ENCODE measurements at regions not wholly inside any gene's neighbourhood (a gene's known extent, or its start where the extent isn't known, plus 50 kb on each side); places are given as distances from the start of the nearest gene placed in this dataset.

DNA sequence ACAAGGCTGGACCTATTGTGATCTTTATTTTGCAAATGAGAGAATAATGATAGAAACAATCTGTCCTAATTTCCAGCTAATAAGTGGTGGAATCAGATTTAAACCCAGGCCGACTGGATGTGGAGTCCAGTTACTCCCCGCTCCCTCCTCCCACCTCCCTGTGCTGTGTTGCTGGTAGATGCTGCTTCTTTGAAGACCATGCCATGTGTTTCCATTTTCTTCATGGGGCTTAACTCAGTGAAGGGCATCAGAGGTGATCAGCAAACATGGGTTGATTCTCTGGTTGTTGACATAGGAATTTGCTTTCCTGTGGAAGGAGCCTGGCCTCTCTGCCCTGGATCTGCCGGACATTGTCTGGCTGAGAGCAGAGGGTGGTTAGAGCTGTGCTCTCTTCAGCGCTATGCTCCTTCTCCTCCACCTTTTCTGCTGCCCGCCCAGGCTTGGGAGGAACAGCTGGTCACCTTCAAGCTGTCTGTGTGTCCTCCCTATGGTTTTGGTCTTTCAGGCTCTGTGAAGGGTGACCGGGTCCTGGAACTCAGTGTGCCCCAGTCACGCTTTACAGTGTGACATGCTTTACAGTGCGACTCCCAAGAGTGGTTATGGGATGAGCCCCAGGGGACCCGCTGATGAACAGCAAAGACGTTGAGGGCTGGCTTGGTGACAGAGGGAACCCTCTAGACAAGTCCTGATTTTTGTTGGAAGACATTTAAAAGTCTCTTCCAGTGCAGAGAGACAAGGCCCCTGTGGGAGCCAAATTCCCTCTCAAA is 68.4 kb upstream of the RPS23 start:
- DNase-seq (ENCODE audit: low read depth in 4 of 4, low spot score in 1 of 4), result no peak

DNA sequence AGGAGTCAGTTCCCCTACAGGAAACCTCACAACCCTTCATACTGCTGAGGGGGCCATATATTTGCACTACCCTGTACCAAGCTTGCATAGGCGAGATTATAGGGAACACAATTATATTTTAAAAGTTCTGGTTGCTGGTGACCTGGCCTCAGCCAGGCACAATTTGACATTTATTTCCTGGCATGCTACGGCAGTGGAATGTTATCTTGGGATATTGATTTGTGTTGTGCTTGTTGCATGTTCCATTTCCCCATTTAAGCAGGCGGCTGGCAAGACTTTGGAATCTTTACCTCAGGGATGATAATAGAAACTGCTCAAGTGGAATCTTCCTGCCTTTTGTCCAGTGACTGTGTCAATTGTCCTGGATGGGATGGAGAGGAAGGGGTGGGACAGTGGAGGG is 67.0 kb upstream of the RPS23 start:
- no peak for DNase-seq (ENCODE audit: low read depth in 4 of 4, low spot score in 1 of 4)

DNA sequence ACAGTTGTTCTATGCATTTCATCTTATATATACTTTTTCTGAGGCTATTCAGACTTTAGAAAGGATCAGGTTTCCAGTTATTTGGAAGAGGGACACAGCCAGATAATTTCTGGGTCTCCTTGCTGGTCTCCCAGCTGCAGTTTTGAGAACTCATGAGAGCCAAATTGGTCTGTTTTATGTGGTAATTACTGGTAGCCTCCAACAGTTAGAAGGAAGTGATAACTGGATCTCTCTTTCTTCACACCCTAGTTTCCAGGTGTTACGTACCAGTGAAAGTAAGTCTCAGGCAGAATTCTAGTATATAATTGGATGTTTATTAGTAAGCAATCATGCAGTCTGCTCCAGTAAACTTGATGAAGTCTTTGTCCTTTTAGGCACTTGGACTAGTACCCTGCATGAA is 63.2 kb upstream of the RPS23 start:
- DNase-seq (ENCODE audit: low read depth in 4 of 4, low spot score in 1 of 4), result no peak

DNA sequence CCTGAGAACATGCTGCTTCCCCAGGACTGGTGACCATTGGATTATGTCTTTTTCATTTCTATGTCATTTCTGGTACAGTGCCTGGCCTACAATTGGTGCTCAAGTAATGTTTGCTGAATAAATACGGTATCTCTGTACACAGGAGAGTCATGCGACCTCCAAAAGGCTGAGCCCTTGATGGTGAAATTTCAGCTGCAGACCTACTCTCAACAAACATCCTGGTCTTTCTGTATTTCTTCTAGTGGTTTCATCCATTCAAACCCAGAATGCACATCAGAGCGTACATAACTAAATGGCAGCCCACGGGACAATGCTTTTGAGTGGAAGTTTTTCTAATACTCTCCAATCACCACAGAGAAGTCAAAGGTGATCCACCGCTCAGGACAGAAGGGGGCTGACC is 62.6 kb upstream of the RPS23 start:
- DNase-seq (ENCODE audit: low read depth in 4 of 4, low spot score in 1 of 4), result no peak

DNA sequence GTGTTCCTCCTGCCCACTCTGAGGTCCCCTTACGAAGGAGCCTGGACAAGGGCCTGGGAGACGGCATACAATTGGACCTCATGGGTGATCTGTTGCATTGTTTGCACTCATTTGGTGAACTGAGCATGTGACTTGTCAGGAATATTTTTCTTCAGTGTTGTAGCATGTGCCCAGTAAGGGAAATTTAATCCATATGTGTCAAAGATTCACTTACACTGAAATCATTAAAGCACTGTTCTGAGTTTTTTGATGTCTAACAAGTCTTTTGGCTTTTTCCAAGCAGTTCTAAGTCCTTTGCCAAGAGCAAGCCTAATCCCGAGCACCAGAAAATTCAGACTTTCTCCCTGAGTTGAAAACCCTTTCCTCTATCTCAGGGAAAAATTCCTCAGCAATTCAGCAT is 61.6 kb upstream of the RPS23 start:
- no peak for DNase-seq (ENCODE audit: low read depth in 4 of 4, low spot score in 1 of 4)

DNA sequence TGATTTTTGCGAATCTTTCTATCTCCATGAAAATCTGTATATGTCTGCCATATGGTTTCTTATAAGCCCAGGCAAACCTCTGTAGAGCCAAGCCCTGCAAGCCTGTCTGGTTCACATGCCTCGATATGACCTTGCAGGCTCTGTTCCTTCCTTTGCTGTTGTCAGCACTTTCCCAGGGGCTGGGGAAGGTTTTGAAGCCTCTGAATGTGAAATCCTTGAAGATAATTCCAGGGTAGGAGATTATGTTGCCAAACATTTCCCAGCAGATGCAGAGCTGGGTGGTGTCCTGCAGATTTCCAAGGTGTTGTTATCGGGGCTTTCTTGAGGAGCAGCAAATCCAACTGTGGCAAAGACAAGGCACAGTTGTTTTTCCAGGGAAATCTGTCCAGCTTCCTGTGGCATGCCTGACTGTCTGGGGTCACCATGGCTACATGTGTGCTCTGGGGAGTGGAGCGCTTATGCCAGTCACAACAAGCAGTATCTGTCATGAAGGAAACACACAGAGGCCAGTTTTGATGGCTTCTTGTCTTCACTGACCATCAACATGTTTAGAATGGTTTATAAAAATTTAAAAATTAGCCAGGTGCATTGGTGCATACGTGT is 60.7 kb upstream of the RPS23 start:
- DNase-seq (ENCODE audit: low read depth in 4 of 4, low spot score in 1 of 4), result no peak

DNA sequence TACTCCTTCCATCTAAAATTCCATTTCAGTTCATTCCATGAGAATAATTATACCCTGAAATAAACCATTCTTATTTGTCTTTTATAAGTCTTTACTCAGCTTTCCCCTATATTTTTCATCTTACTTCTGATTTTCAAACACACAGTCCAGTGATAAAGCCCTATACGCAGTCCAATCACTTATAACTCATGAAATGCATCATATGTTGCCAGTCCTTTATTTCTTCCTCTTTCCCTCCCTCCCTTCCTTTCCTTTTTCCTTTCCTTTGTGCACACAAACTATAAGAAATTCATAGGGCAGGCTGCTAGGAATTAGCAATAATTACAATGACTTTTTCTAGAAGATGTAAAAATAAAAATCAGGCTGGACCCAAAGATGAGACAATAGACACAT is 58.8 kb upstream of the RPS23 start:
- DNase-seq (ENCODE audit: low read depth in 4 of 4, low spot score in 1 of 4), result no peak

DNA sequence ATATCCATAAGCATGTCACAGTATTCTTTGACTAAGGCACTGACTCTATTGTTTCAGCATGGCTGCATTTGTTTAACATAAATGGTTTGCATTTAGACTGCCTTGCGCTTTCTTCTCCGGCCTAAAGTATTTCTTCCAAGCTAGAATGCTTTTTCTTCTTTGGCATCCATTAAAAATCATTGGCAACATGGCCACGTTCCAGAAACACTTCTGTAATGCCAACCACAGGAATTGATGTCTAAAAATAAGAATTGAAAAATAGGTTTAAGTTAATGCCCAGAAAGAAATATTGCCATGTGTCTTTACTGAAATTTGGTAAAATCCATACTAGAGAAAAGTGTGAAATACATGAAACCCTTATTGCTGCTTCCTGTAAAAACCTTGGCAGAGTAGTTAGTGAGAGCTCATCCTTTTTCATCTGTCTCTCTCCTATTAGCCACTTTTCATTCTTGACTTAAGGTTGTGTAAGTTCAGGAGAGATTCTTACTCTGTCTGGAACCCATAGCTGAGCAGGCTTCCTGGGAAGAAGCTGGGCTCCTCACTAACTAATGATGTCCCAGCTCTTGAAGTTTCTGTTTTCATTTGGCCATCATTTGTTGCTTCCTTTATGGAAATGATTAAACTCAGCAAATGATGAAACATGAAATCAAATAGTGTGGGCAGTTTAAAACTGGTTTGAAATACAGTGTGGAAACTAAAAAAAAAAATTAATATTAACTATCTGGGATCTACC is 58.2 kb upstream of the RPS23 start:
- no peak for DNase-seq (ENCODE audit: low read depth in 4 of 4, low spot score in 1 of 4)

DNA sequence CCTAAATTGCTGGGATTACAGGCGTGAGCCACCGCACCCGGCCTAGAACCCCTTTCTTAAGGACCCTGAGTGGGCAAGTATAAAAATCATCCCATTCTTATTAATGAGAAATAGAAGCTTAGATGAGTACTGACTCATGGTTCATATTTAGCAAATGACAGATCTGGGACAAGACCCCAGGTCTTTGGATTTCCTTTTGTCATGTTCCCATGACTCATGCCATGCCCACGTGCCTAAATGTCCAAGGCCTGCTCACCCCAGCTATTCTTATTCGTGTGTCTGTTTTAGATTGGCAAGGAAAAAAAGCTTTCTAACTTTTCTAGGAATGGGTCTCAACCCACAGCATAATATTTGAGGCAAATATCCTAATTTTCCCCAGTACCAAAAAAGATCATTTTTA is 57.7 kb upstream of the RPS23 start:
- DNase-seq (ENCODE audit: low read depth in 4 of 4, low spot score in 1 of 4), result no peak

DNA sequence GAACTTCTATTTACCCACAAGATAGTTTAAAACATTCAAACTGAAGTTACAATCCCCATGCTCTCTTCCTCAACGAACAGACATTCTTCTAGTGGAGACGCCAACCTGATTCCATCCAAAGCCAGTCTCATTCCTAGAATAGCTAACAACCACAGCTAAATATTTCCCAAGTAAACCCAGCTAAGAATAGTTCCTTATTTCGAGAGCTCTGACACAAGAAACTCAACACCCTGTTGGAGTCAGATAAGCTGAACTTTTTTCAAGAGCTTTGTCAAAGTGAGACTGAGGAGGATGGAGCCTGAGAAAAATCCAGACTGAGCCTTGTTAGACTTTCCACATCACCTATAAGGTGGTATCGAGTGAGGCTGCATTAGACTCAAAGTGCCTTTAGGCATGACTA is 56.7 kb upstream of the RPS23 start:
- DNase-seq (ENCODE audit: low read depth in 4 of 4, low spot score in 1 of 4), result no peak

DNA sequence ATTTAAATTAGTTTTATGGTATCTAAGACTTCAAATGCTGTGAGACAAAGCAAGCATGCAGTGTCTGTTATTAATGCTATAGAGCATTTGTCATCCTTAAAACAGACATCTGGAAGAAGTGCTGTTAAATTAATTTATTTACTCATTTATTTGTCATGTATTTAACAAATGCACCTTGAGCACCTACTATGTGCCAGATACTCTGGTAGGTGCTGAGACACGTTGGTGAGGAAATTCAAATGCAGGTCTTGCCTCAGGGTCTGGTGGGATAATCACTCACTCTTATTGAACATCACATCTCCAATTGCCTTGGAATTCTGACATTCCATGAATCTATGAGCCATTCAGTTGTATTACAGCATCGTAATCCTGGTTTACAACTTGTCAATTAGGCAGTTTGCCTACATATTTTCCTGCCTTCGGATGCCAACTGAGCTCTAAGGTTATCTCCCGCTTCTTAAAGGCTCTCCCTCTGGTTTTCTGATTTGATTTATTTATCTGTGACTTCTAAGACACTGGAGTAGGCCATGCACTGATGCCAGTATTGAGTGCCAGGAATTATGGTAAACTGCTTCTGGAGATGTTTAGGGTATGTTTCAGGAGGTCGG is 56.0 kb upstream of the RPS23 start:
- DNase-seq (ENCODE audit: low read depth in 4 of 4, low spot score in 1 of 4), result no peak

DNA sequence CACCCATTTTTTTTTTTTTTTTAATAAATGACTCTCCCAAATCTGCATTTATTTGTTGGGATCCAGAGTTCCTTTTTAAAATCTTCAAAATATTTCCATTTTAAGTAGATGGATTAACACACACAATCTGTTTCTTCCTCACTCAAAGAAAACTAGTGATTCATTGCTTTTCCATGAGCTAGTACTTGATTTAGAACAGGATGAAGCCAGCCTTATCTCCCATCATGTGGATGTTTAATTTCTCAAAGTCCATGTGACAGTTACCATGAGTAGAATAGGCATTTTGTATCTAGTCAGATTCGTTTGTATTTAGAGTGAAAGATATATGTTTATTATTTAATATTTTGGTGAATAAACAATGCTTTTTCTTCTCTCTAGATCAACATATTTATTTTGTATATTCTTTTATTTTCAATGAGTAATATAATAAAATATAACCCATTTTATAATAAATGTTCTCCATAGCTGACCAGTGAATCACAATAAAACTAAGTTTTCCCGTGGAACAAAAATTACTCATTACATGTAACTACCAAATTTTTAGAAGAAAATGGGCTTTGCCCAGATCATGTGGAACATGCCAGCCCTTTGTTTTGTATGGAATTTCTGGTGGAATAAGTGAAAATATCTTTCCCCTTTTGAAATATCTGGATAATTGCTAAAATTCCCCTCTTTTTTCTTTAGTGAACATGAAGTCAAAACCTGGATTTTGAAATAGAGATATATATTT is 54.9 kb upstream of the RPS23 start:
- no peak for DNase-seq (ENCODE audit: low read depth in 4 of 4, low spot score in 1 of 4)

DNA sequence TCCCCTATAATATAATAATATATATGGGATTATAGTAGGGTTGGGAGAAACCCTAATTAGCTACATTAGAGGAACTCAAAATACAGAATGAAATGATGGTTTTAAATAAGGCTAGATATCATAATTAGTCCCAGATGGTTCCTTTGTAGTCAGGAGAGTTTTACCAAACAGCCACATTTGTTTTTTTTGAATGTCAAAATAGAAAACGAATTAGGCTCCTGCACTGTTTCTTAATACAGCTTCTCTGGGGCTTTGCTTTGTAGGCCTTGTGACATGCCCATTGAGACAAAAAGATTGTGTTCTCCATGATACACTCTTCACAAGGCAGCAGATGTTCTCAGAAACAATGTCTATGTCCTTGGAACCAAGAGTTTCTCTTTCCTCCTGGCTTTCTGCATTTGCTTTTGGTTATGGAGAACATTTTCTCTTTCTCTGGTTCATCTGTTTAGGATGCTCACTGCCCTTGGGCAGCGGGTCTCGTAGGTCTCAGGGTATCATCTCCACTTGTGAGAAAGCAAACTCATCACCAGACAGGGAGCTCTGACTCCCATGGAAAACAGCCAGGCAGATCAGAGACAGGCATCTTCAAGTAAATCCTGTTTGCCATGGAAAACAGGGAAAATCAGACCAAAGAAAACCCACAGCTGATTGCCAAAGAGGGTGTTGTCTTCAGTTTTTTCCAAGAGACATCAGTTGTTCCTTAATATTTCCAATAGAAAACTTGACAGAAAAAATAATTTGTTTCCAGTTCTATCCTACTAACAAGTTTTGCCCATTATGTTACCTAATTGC is 54.1 kb upstream of the RPS23 start:
- no peak for DNase-seq (ENCODE audit: low read depth in 4 of 4, low spot score in 1 of 4)

DNA sequence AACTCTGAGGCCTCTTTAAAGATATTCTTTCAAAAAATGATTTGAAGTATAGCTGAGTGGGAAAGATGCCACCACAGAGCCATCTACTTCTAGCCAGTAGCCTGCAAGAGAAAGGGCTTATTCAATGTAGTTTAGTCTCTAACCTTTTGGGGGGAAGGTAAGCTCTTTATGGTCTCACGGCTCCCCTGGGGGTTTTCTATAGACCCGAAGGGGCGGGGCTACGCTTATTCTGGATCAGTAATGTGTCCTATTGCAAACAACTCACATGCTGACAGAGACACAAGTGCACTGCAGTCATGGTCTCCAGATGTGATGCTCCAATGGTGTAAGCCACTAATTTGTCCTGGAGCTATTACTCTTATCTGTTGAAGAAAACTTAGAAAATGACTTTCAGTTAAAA is 53.4 kb upstream of the RPS23 start:
- DNase-seq (ENCODE audit: low read depth in 4 of 4, low spot score in 1 of 4), result no peak

DNA sequence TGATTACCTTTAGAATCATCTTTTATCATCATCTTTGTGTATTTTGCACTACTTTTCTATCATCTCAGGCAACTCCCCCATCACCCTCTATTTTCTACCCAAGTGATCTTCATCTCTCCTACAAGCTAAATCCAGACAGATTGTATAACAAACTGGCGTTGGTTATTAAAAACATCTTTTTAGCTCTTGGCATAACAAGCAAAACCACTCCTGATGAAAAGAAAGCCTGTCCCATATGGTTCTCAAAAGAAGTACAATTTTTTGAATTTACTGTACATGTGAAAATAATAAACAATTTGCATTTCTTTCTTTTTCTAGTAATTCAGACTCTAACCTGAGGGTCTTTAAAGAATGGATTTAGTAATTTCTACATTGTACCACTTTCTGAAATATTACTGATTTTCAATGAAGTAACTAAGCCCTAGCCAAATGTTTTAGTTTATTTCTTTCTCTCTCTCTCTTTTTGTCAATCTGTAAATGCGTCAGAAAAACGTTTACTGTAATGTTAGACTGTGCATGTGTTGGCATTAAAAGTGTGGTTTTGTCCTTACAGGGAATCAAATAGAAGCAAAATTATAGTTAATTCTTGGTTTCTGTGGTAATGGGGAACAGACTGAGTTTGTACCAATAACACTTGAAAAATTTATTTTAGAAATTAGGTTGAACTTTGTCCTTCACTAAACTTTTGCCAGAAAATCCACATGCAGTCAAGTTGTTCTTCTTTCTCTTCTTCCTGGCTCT is 52.5 kb upstream of the RPS23 start:
- no peak for DNase-seq (ENCODE audit: low read depth in 4 of 4, low spot score in 1 of 4)

DNA sequence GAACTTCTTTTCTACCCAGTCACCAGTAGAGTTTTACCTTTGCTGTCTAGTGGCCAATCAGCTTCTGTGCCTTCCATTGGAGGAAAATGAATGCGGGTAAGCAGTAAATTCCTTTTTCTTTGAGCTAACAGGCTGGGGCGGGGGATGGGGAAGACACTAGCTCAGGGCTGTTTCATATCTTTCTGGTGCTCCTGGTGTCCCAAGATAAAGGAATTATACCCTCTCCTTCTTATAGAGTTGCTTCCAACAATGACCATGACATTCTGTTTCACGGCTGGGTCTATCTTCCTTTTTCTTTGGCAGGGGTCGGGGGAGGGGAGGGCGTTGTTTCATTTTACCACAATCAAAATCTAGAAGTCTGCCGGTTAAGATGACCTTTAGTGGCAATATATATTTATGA is 51.2 kb upstream of the RPS23 start:
- no peak for DNase-seq (ENCODE audit: low read depth in 4 of 4, low spot score in 1 of 4)

Data from stimulated activated CD4-positive, alpha-beta T cell treated with anti-CD3 and anti-CD28 coated beads, Interleukin-1b, Interleukin-23, amount 100 ng/mL, for 24 hours (primary cell).